ENCODE measurements at regions not wholly inside any gene's neighbourhood (a gene's known extent, or its start where the extent isn't known, plus 50 kb on each side); places are given as distances from the start of the nearest gene placed in this dataset.
A peak's percentile ranks its signal among the peaks of the same experiment; 100 is the strongest.

- Histone ChIP-seq H3K9me1 (ENCODE audit: insufficient read depth, low read length) (no peaks in the 10 kb centered on the region), H3K4ac (ENCODE audit: low read depth, low read length) (no peak overlapping the region), H2AFZ (replicated peaks; ENCODE audit: low read length, poor library complexity) (no peak overlapping the region), H3K23ac (ENCODE audit: low read depth, low read length) (no peak overlapping the region), H3K4me1 (ENCODE audit: control insufficient read depth, insufficient read depth, low read length) (no peaks in the 10 kb centered on the region), H3K36me3 (ENCODE audit: control insufficient read depth, insufficient read depth, low read length) (no peaks in the 10 kb centered on the region), H4K20me1 (ENCODE audit: insufficient read depth, low read length) (no peaks in the 10 kb centered on the region), H3K27me3 (ENCODE audit: control insufficient read depth, insufficient read depth, low read length) (no peaks in the 10 kb centered on the region), H3K79me1 (ENCODE audit: low read depth in 1 of 2, low read length in 2 of 2) (no peaks in the 10 kb centered on the region), H3K27ac (ENCODE audit: insufficient read depth, low read length) (no peak overlapping the region), H4K8ac (ENCODE audit: low read depth in 2 of 2, low read length in 2 of 2) (no peak overlapping the region), H2AK5ac (ENCODE audit: low read depth, low read length) (no peak overlapping the region), H2BK15ac (ENCODE audit: low read depth, low read length) (no peak overlapping the region), H3K4me3 (ENCODE audit: insufficient read depth, low read depth, low read length) (no peak overlapping the region), H3K4me2 (ENCODE audit: low read depth, low read length) (no peak overlapping the region), H3K14ac (replicated peaks; ENCODE audit: low read depth, low read length) (no peak overlapping the region), H2BK5ac (ENCODE audit: low read depth, low read length, poor library complexity, severe bottlenecking) (no peak overlapping the region), H2BK20ac (ENCODE audit: low read depth, low read length) (no peak overlapping the region), H4K5ac (ENCODE audit: low read depth, low read length) (no peak overlapping the region), H4K91ac (ENCODE audit: insufficient read depth, low read depth, low read length) (no peak overlapping the region), H2AK9ac (replicated peaks; ENCODE audit: low read depth, low read length, poor library complexity) (no peak overlapping the region), H2BK120ac (ENCODE audit: low read depth, low read length) (no peak overlapping the region), H3K9me3 (ENCODE audit: control insufficient read depth, insufficient read depth, low read length) (no peaks in the 10 kb centered on the region), H3K56ac (ENCODE audit: extremely low read depth, insufficient read depth, low read length) (no peak overlapping the region), H3K18ac (ENCODE audit: low read depth, low read length) (no peak overlapping the region), H3K9ac (ENCODE audit: low read depth, low read length) (no peak overlapping the region)
- in situ Hi-C loops (cut with MboI; ENCODE audit: low sequenced_read_pairs) (no loop called here), intact Hi-C loops (cut with micrococcal nuclease) (no loop called here), dilution Hi-C loops (cut with HindIII; ENCODE audit: low sequenced_read_pairs, unreplicated experiment) (no loop called here)
- DNase-seq (no peak), ATAC-seq (ENCODE audit: low read depth) (no peak)
- TF ChIP-seq MAFK (IDR thresholded peaks at IDR 0.05; ENCODE audit: low read depth, low read length) = peak; percentile 58
- no peak for TF ChIP-seq FOS (IDR thresholded peaks at IDR 0.05; ENCODE audit: low read depth, low read length)
- ChIA-PET CTCF (no interaction called here), POLR2A (ENCODE audit: unreplicated experiment) (no interaction called here)
- no TSS peak for BruUV-seq (replicated peaks)
These were observed 276.9 kb downstream of the PRR16 start for GRCh38 chr5:120740989-120741388.

All from IMR-90 (cell line).